ENCODE measurements at regions not wholly inside any gene's neighbourhood (a gene's known extent, or its start where the extent isn't known, plus 50 kb on each side); places are given as distances from the start of the nearest gene placed in this dataset.

- no peak overlapping the region for H3K4me3 ChIP-seq
- no peaks in the 10 kb centered on the region for H3K4me1 ChIP-seq (ENCODE audit: low read depth)
- H3K27ac ChIP-seq, result no peak overlapping the region
- no peaks in the 10 kb centered on the region for H3K9me3 ChIP-seq (ENCODE audit: low read depth)
- no peak for TF ChIP-seq CTCF (IDR thresholded peaks at IDR 0.05; ENCODE audit: low read depth, low read length)
- no peak for DNase-seq (ENCODE audit: low read depth in 1 of 2, low spot score in 1 of 2)
- H3K27me3 ChIP-seq, result no peaks in the 10 kb centered on the region
- no peaks in the 10 kb centered on the region for H3K36me3 ChIP-seq
Measured at GRCh38 chr13:104466016-104466415, 1399.8 kb upstream of the SLC10A2 start.

- H3K9me3 ChIP-seq (ENCODE audit: low read depth), result no peaks in the 10 kb centered on the region
- no peak for TF ChIP-seq CTCF (IDR thresholded peaks at IDR 0.05; ENCODE audit: low read depth, low read length)
- H3K4me3 ChIP-seq, result no peak overlapping the region
- no peaks in the 10 kb centered on the region for H3K27me3 ChIP-seq
- no peaks in the 10 kb centered on the region for H3K4me1 ChIP-seq (ENCODE audit: low read depth)
- DNase-seq (ENCODE audit: low read depth in 1 of 2, low spot score in 1 of 2), result no peak
- no peaks in the 10 kb centered on the region for H3K36me3 ChIP-seq
- H3K27ac ChIP-seq, result no peak overlapping the region
Measured at GRCh38 chr13:104461049-104461448, 1394.8 kb upstream of the SLC10A2 start.

- no peaks in the 10 kb centered on the region for H3K4me1 ChIP-seq (ENCODE audit: low read depth)
- no peaks in the 10 kb centered on the region for H3K27me3 ChIP-seq
- H3K36me3 ChIP-seq, result no peaks in the 10 kb centered on the region
- no peak for TF ChIP-seq CTCF (IDR thresholded peaks at IDR 0.05; ENCODE audit: low read depth, low read length)
- H3K9me3 ChIP-seq (ENCODE audit: low read depth), result no peaks in the 10 kb centered on the region
- H3K4me3 ChIP-seq, result no peak overlapping the region
- peak in 1 of 2 donors; percentile 14 for DNase-seq (ENCODE audit: low read depth in 1 of 2, low spot score in 1 of 2)
- H3K27ac ChIP-seq, result no peak overlapping the region
Measured at GRCh38 chr13:104460554-104460953, 1394.3 kb upstream of the SLC10A2 start.

GRCh38 chr13:104450006-104450405, 1383.8 kb upstream of the SLC10A2 start:
- TF ChIP-seq CTCF (IDR thresholded peaks at IDR 0.05; ENCODE audit: low read depth, low read length), result no peak
- H3K36me3 ChIP-seq, result no peaks in the 10 kb centered on the region
- H3K27ac ChIP-seq, result no peak overlapping the region
- no peak overlapping the region for H3K4me3 ChIP-seq
- H3K9me3 ChIP-seq (ENCODE audit: low read depth), result no peaks in the 10 kb centered on the region
- no peaks in the 10 kb centered on the region for H3K27me3 ChIP-seq
- H3K4me1 ChIP-seq (ENCODE audit: low read depth), result no peaks in the 10 kb centered on the region
- DNase-seq (ENCODE audit: low read depth in 1 of 2, low spot score in 1 of 2), result no peak

- Histone ChIP-seq H3K4me3 (no peak overlapping the region), H3K4me1 (ENCODE audit: low read depth) (no peaks in the 10 kb centered on the region), H3K27me3 (no peaks in the 10 kb centered on the region), H3K9me3 (ENCODE audit: low read depth) (no peaks in the 10 kb centered on the region), H3K27ac (no peak overlapping the region), H3K36me3 (no peaks in the 10 kb centered on the region)
- no peak for TF ChIP-seq CTCF (IDR thresholded peaks at IDR 0.05; ENCODE audit: low read depth, low read length)
- no peak for DNase-seq (ENCODE audit: low read depth in 1 of 2, low spot score in 1 of 2)
Measured at GRCh38 chr13:104447348-104447747, 1381.1 kb upstream of the SLC10A2 start.

- no peaks in the 10 kb centered on the region for H3K27me3 ChIP-seq
Measured at GRCh38 chr13:104442536-104442935, 1376.3 kb upstream of the SLC10A2 start.

More at GRCh38 chr13:104442536-104442935, 1376.3 kb upstream of the SLC10A2 start:
- no peaks in the 10 kb centered on the region for H3K36me3 ChIP-seq
- no peak overlapping the region for H3K4me3 ChIP-seq
- H3K9me3 ChIP-seq (ENCODE audit: low read depth), result no peaks in the 10 kb centered on the region
- no peaks in the 10 kb centered on the region for H3K4me1 ChIP-seq (ENCODE audit: low read depth)
- TF ChIP-seq CTCF (IDR thresholded peaks at IDR 0.05; ENCODE audit: low read depth, low read length), result no peak
- DNase-seq (ENCODE audit: low read depth in 1 of 2, low spot score in 1 of 2), result no peak
- no peak overlapping the region for H3K27ac ChIP-seq

All from cardiac muscle cell (in vitro differentiated cells and primary cell).